ENCODE measurements at regions not wholly inside any gene's neighbourhood (a gene's known extent, or its start where the extent isn't known, plus 50 kb on each side); places are given as distances from the start of the nearest gene placed in this dataset.

DNA sequence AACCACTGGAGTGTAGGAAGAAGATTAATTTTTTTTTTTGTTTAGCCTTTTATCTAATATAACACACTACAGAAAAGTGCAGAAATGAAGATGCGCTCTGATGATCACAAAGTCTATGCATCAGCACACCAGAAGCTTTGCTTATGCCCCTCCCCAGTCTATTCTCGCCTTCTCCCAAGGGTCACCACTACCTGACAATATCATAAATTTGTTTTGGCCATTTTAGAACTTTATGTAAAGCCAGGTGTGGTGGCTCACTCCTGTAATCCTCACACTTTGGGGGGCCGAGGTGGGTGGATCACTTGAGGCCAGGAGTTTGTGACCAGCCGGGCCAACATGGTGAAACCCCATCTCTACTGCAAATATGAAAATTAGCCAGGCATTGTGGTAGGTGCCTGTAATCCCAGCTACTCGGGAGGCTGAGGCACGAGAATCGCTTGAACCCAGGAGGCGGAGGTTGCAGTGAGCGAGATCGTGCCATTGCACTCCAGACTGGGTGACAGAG, 231.3 kb downstream of the FOXD2 start:
- TF ChIP-seq, protein P1, sequence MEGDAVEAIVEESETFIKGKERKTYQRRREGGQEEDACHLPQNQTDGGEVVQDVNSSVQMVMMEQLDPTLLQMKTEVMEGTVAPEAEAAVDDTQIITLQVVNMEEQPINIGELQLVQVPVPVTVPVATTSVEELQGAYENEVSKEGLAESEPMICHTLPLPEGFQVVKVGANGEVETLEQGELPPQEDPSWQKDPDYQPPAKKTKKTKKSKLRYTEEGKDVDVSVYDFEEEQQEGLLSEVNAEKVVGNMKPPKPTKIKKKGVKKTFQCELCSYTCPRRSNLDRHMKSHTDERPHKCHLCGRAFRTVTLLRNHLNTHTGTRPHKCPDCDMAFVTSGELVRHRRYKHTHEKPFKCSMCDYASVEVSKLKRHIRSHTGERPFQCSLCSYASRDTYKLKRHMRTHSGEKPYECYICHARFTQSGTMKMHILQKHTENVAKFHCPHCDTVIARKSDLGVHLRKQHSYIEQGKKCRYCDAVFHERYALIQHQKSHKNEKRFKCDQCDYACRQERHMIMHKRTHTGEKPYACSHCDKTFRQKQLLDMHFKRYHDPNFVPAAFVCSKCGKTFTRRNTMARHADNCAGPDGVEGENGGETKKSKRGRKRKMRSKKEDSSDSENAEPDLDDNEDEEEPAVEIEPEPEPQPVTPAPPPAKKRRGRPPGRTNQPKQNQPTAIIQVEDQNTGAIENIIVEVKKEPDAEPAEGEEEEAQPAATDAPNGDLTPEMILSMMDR (IDR thresholded peaks at IDR 0.05; ENCODE audit: low read depth, low read length, missing control alignments), result no peak
- DNase-seq (ENCODE audit: low read depth), result no peak
- no peak overlapping the region for H3K4me3 ChIP-seq (ENCODE audit: low read depth, low read length)

DNA sequence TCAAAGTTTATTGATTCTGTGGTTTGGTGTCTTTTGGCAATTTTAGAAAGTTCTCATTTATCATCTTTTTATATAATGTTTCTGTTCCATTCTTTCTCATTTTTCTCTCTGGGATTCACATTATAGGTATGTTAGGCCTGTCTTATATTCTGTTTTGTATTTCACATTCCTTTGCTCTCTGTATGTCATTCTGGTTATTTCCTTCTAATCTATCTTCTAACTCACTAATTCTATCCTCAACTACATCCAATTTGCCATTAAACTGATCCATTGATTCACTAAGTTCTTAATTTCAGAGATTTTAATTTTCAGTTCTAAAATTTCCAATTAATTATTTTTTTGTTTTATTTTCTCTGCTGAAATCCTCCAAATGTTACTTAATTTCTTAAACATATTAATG, 234.8 kb downstream of the FOXD2 start:
- no peak for DNase-seq (ENCODE audit: low read depth)
- H3K4me3 ChIP-seq (ENCODE audit: low read depth, low read length), result no peak overlapping the region
- TF ChIP-seq, protein P1 (IDR thresholded peaks at IDR 0.05; ENCODE audit: low read depth, low read length, missing control alignments), result no peak

DNA sequence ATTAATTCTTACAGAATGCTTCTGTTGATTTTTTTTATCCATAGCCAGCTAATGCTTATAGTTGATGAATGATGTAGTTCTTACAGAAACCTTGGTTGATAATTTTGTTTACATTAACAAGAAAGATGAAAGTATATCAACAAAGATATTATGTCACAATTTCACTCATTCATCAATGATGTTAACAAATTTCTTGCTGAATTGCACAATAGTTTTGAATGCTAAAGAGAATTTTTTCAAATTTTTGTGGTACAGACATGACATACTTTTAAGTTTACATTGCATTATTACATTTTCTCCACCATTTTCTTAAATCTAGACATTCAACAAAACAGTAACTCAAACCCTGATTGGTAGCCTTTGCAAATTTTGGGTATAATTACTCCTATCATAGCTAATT, 236.3 kb downstream of the FOXD2 start:
- TF ChIP-seq, protein P1 (IDR thresholded peaks at IDR 0.05; ENCODE audit: low read depth, low read length, missing control alignments), result no peak
- H3K4me3 ChIP-seq (ENCODE audit: low read depth, low read length), result no peak overlapping the region
- DNase-seq (ENCODE audit: low read depth), result no peak

DNA sequence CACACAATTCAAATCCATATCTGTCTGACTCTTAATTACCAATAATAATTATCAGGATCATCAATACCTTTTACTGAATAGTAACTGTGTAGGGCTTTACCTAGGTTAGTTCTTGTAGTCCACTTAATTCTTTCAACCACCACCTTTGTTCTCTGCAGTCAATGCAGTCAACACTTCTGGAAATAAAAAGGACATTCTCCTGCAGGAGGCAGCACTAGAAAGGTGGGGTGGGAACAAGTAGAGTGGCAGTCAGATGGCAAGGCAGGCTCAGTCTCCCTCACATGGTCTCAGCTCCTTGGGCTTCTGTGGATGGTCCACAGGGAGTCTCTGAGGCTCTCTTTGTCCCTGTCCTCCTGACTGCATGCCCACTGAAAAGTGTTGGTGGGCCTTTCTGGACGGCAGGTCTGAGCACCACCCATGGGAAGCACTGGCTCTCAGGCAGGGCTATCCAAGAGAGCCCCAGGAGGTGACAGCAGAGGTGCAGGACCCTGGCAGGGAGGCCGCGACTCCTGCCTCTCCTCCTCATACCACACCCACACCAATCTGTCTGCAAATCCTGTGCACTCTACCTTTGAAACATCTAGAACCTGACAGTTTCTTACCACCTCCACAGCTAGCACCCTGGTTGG, 237.3 kb downstream of the FOXD2 start:
- H3K4me3 ChIP-seq (ENCODE audit: low read depth, low read length), result no peak overlapping the region
- TF ChIP-seq, protein P1 (IDR thresholded peaks at IDR 0.05; ENCODE audit: low read depth, low read length, missing control alignments), result no peak
- DNase-seq (ENCODE audit: low read depth), result no peak

DNA sequence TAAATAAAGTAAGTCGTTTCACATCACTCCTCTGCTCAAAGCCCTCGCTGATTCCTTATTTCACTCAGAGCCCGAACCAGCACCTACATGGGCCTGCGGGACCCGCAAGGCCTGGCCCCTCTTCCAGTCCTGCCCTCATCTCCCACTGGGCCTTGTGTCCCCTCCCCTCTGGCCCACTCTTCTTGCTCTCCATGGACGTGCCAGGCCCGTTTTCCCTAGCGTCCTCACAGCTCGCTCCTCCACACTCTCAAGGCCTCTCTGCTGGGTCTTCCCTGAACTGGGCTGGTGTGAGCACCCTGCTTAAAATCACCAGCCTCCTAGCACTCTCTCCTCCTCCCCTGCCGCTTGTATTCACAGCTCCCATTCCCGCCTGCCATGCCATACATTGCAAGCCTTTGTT, 237.9 kb downstream of the FOXD2 start:
- no peak overlapping the region for H3K4me3 ChIP-seq (ENCODE audit: low read depth, low read length)
- TF ChIP-seq, protein P1 (IDR thresholded peaks at IDR 0.05; ENCODE audit: low read depth, low read length, missing control alignments), result no peak
- DNase-seq (ENCODE audit: low read depth), result no peak

DNA sequence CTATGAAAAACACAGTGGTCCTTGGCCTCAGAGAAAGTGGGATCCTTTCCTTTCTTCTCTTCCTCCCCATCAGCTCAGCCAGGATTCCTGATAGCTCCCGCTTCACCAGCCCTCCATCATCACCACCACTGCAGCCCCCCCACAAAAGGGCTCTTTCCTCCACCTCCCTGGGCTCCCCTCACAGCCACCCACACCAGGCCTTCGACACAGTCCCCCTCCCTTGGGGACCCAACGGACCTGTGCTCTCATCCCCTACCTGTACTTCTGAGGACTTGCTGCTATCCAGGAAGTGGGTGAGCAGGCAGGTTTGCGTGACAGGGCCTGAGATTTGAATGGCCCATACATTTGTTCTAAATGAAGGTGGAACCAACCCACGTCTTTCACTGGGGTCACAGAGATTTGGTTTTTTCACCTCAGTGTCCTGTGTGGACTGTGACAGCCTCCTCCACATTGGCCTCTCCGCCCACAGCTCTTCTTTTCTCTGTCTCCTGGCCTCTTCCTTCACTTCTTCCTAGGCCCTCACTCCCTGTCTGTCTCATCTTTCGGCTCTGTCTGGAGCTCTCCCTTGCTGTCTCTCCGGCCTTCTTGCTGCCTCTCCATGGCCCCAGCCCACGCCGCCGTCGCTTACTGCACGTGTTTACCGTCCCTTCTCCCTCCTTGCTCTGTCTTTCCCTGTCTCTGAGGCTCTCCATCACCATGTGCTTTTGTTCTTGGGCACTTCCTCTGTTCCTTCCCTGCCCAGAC, 238.6 kb downstream of the FOXD2 start:
- DNase-seq (ENCODE audit: low read depth), result peak; percentile 10
- TF ChIP-seq, protein P1 (IDR thresholded peaks at IDR 0.05; ENCODE audit: low read depth, low read length, missing control alignments), result no peak
- H3K4me3 ChIP-seq (ENCODE audit: low read depth, low read length), result no peak overlapping the region

All from GM12864 (cell line).